ENCODE measurements at regions not wholly inside any gene's neighbourhood (a gene's known extent, or its start where the extent isn't known, plus 50 kb on each side); places are given as distances from the start of the nearest gene placed in this dataset.

GRCh38 chr16:6663668-6664067 is 669.0 kb upstream of the RBFOX1 start:
- DNase-seq, result no peak
- in situ Hi-C loops (cut with MboI; ENCODE audit: low pct_unique_long_range_greater_than_20kb, low sequenced_read_pairs), result no loop called here

- no peak for DNase-seq
- in situ Hi-C loops (cut with MboI; ENCODE audit: low pct_unique_long_range_greater_than_20kb, low sequenced_read_pairs), result no loop called here
Measured at GRCh38 chr16:6656760-6657159, 675.9 kb upstream of the RBFOX1 start.

GRCh38 chr16:6646891-6647290 is 685.8 kb upstream of the RBFOX1 start:
- DNase-seq, result no peak

GRCh38 chr16:6645768-6646568 is 686.7 kb upstream of the RBFOX1 start:
- no peak for DNase-seq
- in situ Hi-C loops (cut with MboI; ENCODE audit: low pct_unique_long_range_greater_than_20kb, low sequenced_read_pairs), result no loop called here

More at GRCh38 chr16:6646891-6647290, 685.8 kb upstream of the RBFOX1 start:
- in situ Hi-C loops (cut with MboI; ENCODE audit: low pct_unique_long_range_greater_than_20kb, low sequenced_read_pairs), result no loop called here

- in situ Hi-C loops (cut with MboI; ENCODE audit: low pct_unique_long_range_greater_than_20kb, low sequenced_read_pairs), result no loop called here
- DNase-seq, result no peak
Measured at GRCh38 chr16:6644916-6645315, 687.7 kb upstream of the RBFOX1 start.

GRCh38 chr16:6643080-6643686 is 689.5 kb upstream of the RBFOX1 start:
- DNase-seq, result peak; percentile 78
- in situ Hi-C loops (cut with MboI; ENCODE audit: low pct_unique_long_range_greater_than_20kb, low sequenced_read_pairs), result no loop called here

- no peak for DNase-seq
- in situ Hi-C loops (cut with MboI; ENCODE audit: low pct_unique_long_range_greater_than_20kb, low sequenced_read_pairs), result no loop called here
Measured at GRCh38 chr16:6642271-6642670, 690.4 kb upstream of the RBFOX1 start.

- DNase-seq, result no peak
- in situ Hi-C loops (cut with MboI; ENCODE audit: low pct_unique_long_range_greater_than_20kb, low sequenced_read_pairs), result no loop called here
Measured at GRCh38 chr16:6641091-6641490, 691.6 kb upstream of the RBFOX1 start.

GRCh38 chr16:6636457-6636856 is 696.2 kb upstream of the RBFOX1 start:
- no peak for DNase-seq
- in situ Hi-C loops (cut with MboI; ENCODE audit: low pct_unique_long_range_greater_than_20kb, low sequenced_read_pairs), result no loop called here

- in situ Hi-C loops (cut with MboI; ENCODE audit: low pct_unique_long_range_greater_than_20kb, low sequenced_read_pairs), result no loop called here
Measured at GRCh38 chr16:6634151-6634550, 698.5 kb upstream of the RBFOX1 start.

GRCh38 chr16:6633456-6633855 is 699.2 kb upstream of the RBFOX1 start:
- in situ Hi-C loops (cut with MboI; ENCODE audit: low pct_unique_long_range_greater_than_20kb, low sequenced_read_pairs), result no loop called here
- no peak for DNase-seq

More at GRCh38 chr16:6634151-6634550, 698.5 kb upstream of the RBFOX1 start:
- no peak for DNase-seq

GRCh38 chr16:6629110-6629509 is 703.5 kb upstream of the RBFOX1 start:
- DNase-seq, result no peak
- in situ Hi-C loops (cut with MboI; ENCODE audit: low pct_unique_long_range_greater_than_20kb, low sequenced_read_pairs), result no loop called here

GRCh38 chr16:6625606-6626005 is 707.0 kb upstream of the RBFOX1 start:
- DNase-seq, result no peak
- in situ Hi-C loops (cut with MboI; ENCODE audit: low pct_unique_long_range_greater_than_20kb, low sequenced_read_pairs), result no loop called here

- no peak for DNase-seq
- in situ Hi-C loops (cut with MboI; ENCODE audit: low pct_unique_long_range_greater_than_20kb, low sequenced_read_pairs), result no loop called here
Measured at GRCh38 chr16:6618874-6619273, 713.8 kb upstream of the RBFOX1 start.

GRCh38 chr16:6616746-6617145 is 715.9 kb upstream of the RBFOX1 start:
- in situ Hi-C loops (cut with MboI; ENCODE audit: low pct_unique_long_range_greater_than_20kb, low sequenced_read_pairs), result no loop called here
- no peak for DNase-seq

GRCh38 chr16:6615636-6616035 is 717.0 kb upstream of the RBFOX1 start:
- in situ Hi-C loops (cut with MboI; ENCODE audit: low pct_unique_long_range_greater_than_20kb, low sequenced_read_pairs), result no loop called here
- no peak for DNase-seq

GRCh38 chr16:6611535-6611934 is 721.1 kb upstream of the RBFOX1 start:
- DNase-seq, result no peak
- in situ Hi-C loops (cut with MboI; ENCODE audit: low pct_unique_long_range_greater_than_20kb, low sequenced_read_pairs), result no loop called here

GRCh38 chr16:6605490-6605889 is 727.2 kb upstream of the RBFOX1 start:
- no peak for DNase-seq
- in situ Hi-C loops (cut with MboI; ENCODE audit: low pct_unique_long_range_greater_than_20kb, low sequenced_read_pairs), result no loop called here

- no peak for DNase-seq
- in situ Hi-C loops (cut with MboI; ENCODE audit: low pct_unique_long_range_greater_than_20kb, low sequenced_read_pairs), result no loop called here
Measured at GRCh38 chr16:6603780-6604325, 728.8 kb upstream of the RBFOX1 start.

GRCh38 chr16:6602405-6602804 is 730.2 kb upstream of the RBFOX1 start:
- in situ Hi-C loops (cut with MboI; ENCODE audit: low pct_unique_long_range_greater_than_20kb, low sequenced_read_pairs), result no loop called here
- DNase-seq, result no peak

- in situ Hi-C loops (cut with MboI; ENCODE audit: low pct_unique_long_range_greater_than_20kb, low sequenced_read_pairs), result no loop called here
- no peak for DNase-seq
Measured at GRCh38 chr16:6600167-6600566, 732.5 kb upstream of the RBFOX1 start.

Data from KBM-7 (cell line).